DND-41 (cell line): ENCODE measurements at regions not wholly inside any gene's neighbourhood (a gene's known extent, or its start where the extent isn't known, plus 50 kb on each side); places are given as distances from the start of the nearest gene placed in this dataset.

Source experiments
- ATAC-seq: fragments of 200-7000 bp; cut with Tn5 transposase; 3 replicates; pipeline ENCODE4 v1.9.1; 2021; ENCODE audit warnings: low read depth; ENCODE audit not compliant: insufficient read depth
- DNase-seq: peaks from one replicate; pipeline ENCODE4 v3.0.0-alpha.2; 2020
- H2AFZ ChIP-seq: 2 replicates; pipeline ENCODE4 v1.6.0; 2012; ENCODE audit warnings: low read depth, low read length
- H3K27ac ChIP-seq: 2 replicates; pipeline ENCODE4 v1.5.1; 2012; ENCODE audit warnings: low read length, inconsistent platforms
- H3K27me3 ChIP-seq: fragments of 200-600 bp; sonication (generic); 2 replicates; pipeline ENCODE4 v1.6.0; 2012; ENCODE audit warnings: low read length, mild to moderate bottlenecking, inconsistent platforms; ENCODE audit not compliant: insufficient read depth, poor library complexity
- H3K36me3 ChIP-seq: 2 replicates; pipeline ENCODE4 v1.5.1; 2012; ENCODE audit warnings: low read length, inconsistent platforms; ENCODE audit not compliant: insufficient read depth
- H3K4me1 ChIP-seq: 2 replicates; pipeline ENCODE4 v1.5.1; 2012; ENCODE audit warnings: mild to moderate bottlenecking, low read length; ENCODE audit not compliant: insufficient read depth
- H3K4me2 ChIP-seq: 2 replicates; pipeline ENCODE4 v1.6.0; 2012; ENCODE audit warnings: mild to moderate bottlenecking, moderate library complexity, low read length, inconsistent platforms; ENCODE audit not compliant: insufficient read depth
- H3K4me3 ChIP-seq, 2 experiments: fragments of 200-600 bp in 1 of 2; shearing (Covaris generic) in 1 of 2; 2 replicates each; pipeline ENCODE4 v1.5.1; 2012 to 2016; ENCODE audit warnings: inconsistent platforms in 2 of 2, low read length in 2 of 2, mild to moderate bottlenecking in 2 of 2, low read depth in 1 of 2, moderate library complexity in 1 of 2
- H3K79me2 ChIP-seq: 2 replicates; pipeline ENCODE4 v1.6.0; 2012; ENCODE audit warnings: low read length, inconsistent platforms; ENCODE audit not compliant: insufficient read depth
- H3K9ac ChIP-seq: 2 replicates; pipeline ENCODE4 v1.6.0; 2012; ENCODE audit warnings: low read depth, mild to moderate bottlenecking, inconsistent platforms, low read length, moderate library complexity
- H3K9me3 ChIP-seq: 2 replicates; pipeline ENCODE4 v1.5.1; 2012; ENCODE audit warnings: low read length, moderate library complexity, mild to moderate bottlenecking, inconsistent platforms; ENCODE audit not compliant: insufficient read depth, severe bottlenecking
- H4K20me1 ChIP-seq: 2 replicates; pipeline ENCODE4 v1.6.0; 2012; ENCODE audit warnings: low read length; ENCODE audit not compliant: insufficient read depth
- CTCF ChIP-seq: IDR thresholded peaks from 2 replicates; pipeline ENCODE4 v1.5.1; 2012; ENCODE audit warnings: borderline replicate concordance, low read length, moderate library complexity, mild to moderate bottlenecking; ENCODE audit not compliant: poor library complexity, severe bottlenecking; ENCODE audit errors: extremely low read depth
- EZH2 ChIP-seq: IDR thresholded peaks from 3 replicates; pipeline ENCODE4 v1.6.1; 2012; ENCODE audit warnings: borderline replicate concordance, low read depth, mild to moderate bottlenecking, moderate library complexity, low read length, inconsistent platforms; ENCODE audit not compliant: severe bottlenecking

GRCh38 chr13:82900453-82900852 lies 981.8 kb downstream of the SLITRK1 start:
- H3K79me2 ChIP-seq, result no peaks in the 10 kb centered on the region
- no peak overlapping the region for H3K4me3 ChIP-seq
- no peak overlapping the region for H2AFZ ChIP-seq
- no peak overlapping the region for H3K9ac ChIP-seq
- DNase-seq (no peak), ATAC-seq (no peak)
- H3K36me3 ChIP-seq, result no peaks in the 10 kb centered on the region
- no peak overlapping the region for H3K4me2 ChIP-seq
- H3K27me3 ChIP-seq, result no peaks in the 10 kb centered on the region
- H3K9me3 ChIP-seq, result peaks cover 2% of the 10 kb centered on the region
- no peak overlapping the region for H3K27ac ChIP-seq
- no peaks in the 10 kb centered on the region for H3K4me1 ChIP-seq
- no peaks in the 10 kb centered on the region for H4K20me1 ChIP-seq
- no peak for TF ChIP-seq CTCF
- no peak for TF ChIP-seq EZH2

GRCh38 chr13:82898586-82898985 lies 983.7 kb downstream of the SLITRK1 start:
- H3K27ac ChIP-seq, result no peak overlapping the region
- no peaks in the 10 kb centered on the region for H3K79me2 ChIP-seq
- ATAC-seq, result no peak
- H3K9ac ChIP-seq, result no peak overlapping the region
- H4K20me1 ChIP-seq, result no peaks in the 10 kb centered on the region
- no peak overlapping the region for H2AFZ ChIP-seq
- H3K27me3 ChIP-seq, result no peaks in the 10 kb centered on the region
- no peaks in the 10 kb centered on the region for H3K36me3 ChIP-seq
- no peak for TF ChIP-seq EZH2
- no peak for TF ChIP-seq CTCF
- H3K4me1 ChIP-seq, result peaks cover 7% of the 10 kb centered on the region; the same call in 1 of the 2 replicates
- H3K9me3 ChIP-seq, result peaks cover 2% of the 10 kb centered on the region
- no peak overlapping the region for H3K4me3 ChIP-seq
- H3K4me2 ChIP-seq, result no peak overlapping the region
- DNase-seq, result no peak

- no peak for ATAC-seq
Observed at GRCh38 chr13:82879921-82880320, 1002.4 kb downstream of the SLITRK1 start.

More at GRCh38 chr13:82879921-82880320, 1002.4 kb downstream of the SLITRK1 start:
- H3K4me2 ChIP-seq, result no peak overlapping the region
- no peaks in the 10 kb centered on the region; the same call in 1 of the 2 replicates for H3K4me1 ChIP-seq
- DNase-seq, result no peak
- H2AFZ ChIP-seq, result no peak overlapping the region
- H3K36me3 ChIP-seq, result no peaks in the 10 kb centered on the region
- H3K27me3 ChIP-seq, result no peaks in the 10 kb centered on the region
- no peak overlapping the region for H3K27ac ChIP-seq
- no peaks in the 10 kb centered on the region for H3K9me3 ChIP-seq
- no peak overlapping the region for H3K4me3 ChIP-seq
- no peak overlapping the region for H3K9ac ChIP-seq
- no peaks in the 10 kb centered on the region for H3K79me2 ChIP-seq
- no peaks in the 10 kb centered on the region for H4K20me1 ChIP-seq
- TF ChIP-seq EZH2, result no peak
- no peak for TF ChIP-seq CTCF
